Right atrium auricular region (tissue), 2 donors: ENCODE measurements at regions not wholly inside any gene's neighbourhood (a gene's known extent, or its start where the extent isn't known, plus 50 kb on each side); places are given as distances from the start of the nearest gene placed in this dataset.
A peak's percentile ranks its signal among the peaks of the same experiment; 100 is the strongest.

Source experiments
- DNase-seq: peaks from one replicate; pipeline ENCODE4 v3.0.0-alpha.2; 2019; ENCODE audit warnings: low spot score
- H3K27ac ChIP-seq, 2 donors: fragments of 200-600 bp; sonication (generic); 1 replicate in 1 of 2; 2 replicates in 1 of 2; pipeline ENCODE4 v1.5.1; 2016 to 2019
- H3K27me3 ChIP-seq, 2 donors: fragments of 200-600 bp; sonication (generic); one replicate each; pipeline versions ENCODE4 v1.5.1 to v1.6.0; 2017 to 2019
- H3K36me3 ChIP-seq: fragments of 200-600 bp; sonication (generic); one replicate; pipeline ENCODE4 v1.5.1; 2016
- H3K4me1 ChIP-seq, 2 donors: fragments of 200-600 bp; sonication (generic); one replicate each; pipeline versions ENCODE4 v1.5.1 to v1.6.0; 2017 to 2019
- H3K4me3 ChIP-seq, 2 donors: fragments of 200-600 bp; sonication (generic); 1 replicate in 1 of 2; 2 replicates in 1 of 2; pipeline ENCODE4 v1.5.1; 2017 to 2019; ENCODE audit warnings: mild to moderate bottlenecking in 1 of 2, moderate library complexity in 1 of 2
- H3K9me3 ChIP-seq, 2 donors: fragments of 200-600 bp; sonication (generic); one replicate each; pipeline ENCODE4 v1.5.1; 2019
- TF ChIP-seq, protein P1 (sequence below), 2 donors: fragments of 200-600 bp; sonication (generic); IDR thresholded peaks; one replicate each; pipeline ENCODE4 v1.5.1; 2019; ENCODE audit warnings: antibody characterized with exemption in 2 of 2

DNA sequence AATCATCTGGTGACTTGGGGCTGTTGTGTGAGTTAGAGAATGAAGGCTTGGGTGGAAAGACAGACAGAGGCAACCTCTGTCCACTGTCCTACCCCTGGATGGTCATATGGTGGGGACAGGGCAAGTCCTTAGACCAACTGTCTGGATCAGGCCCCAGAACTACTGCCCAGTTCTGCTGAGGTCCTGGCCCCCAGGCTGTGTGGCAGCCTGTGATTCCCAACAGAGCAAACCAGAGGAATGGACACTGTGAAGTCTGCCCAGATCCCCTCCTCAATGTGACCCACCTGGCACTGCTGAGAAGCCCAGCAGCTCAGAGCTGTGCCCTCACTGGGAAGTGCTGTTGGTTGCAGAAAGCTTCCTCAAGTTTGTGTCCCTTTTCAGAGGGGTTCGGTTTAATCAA lies 69.0 kb downstream of the GGTLC2 start:
- no peak for DNase-seq
- no peaks in the 10 kb centered on the region for H3K9me3 ChIP-seq
- no peaks in the 10 kb centered on the region for H3K4me1 ChIP-seq
- no peak overlapping the region for H3K27ac ChIP-seq
- no peaks in the 10 kb centered on the region for H3K27me3 ChIP-seq
- no peaks in the 10 kb centered on the region for H3K36me3 ChIP-seq
- TF ChIP-seq, protein P1, sequence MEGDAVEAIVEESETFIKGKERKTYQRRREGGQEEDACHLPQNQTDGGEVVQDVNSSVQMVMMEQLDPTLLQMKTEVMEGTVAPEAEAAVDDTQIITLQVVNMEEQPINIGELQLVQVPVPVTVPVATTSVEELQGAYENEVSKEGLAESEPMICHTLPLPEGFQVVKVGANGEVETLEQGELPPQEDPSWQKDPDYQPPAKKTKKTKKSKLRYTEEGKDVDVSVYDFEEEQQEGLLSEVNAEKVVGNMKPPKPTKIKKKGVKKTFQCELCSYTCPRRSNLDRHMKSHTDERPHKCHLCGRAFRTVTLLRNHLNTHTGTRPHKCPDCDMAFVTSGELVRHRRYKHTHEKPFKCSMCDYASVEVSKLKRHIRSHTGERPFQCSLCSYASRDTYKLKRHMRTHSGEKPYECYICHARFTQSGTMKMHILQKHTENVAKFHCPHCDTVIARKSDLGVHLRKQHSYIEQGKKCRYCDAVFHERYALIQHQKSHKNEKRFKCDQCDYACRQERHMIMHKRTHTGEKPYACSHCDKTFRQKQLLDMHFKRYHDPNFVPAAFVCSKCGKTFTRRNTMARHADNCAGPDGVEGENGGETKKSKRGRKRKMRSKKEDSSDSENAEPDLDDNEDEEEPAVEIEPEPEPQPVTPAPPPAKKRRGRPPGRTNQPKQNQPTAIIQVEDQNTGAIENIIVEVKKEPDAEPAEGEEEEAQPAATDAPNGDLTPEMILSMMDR (IDR thresholded peaks at IDR 0.05), result no peak
- H3K4me3 ChIP-seq, result no peak overlapping the region

- Histone ChIP-seq H3K27me3 (no peaks in the 10 kb centered on the region), H3K27ac (no peak overlapping the region), H3K4me1 (no peaks in the 10 kb centered on the region), H3K9me3 (no peaks in the 10 kb centered on the region), H3K36me3 (no peaks in the 10 kb centered on the region), H3K4me3 (no peak overlapping the region)
- TF ChIP-seq, protein P1 (IDR thresholded peaks at IDR 0.05), result no peak
- no peak for DNase-seq
Observed at GRCh38 chr22:22714600-22715335, 70.4 kb downstream of the GGTLC2 start.

DNA sequence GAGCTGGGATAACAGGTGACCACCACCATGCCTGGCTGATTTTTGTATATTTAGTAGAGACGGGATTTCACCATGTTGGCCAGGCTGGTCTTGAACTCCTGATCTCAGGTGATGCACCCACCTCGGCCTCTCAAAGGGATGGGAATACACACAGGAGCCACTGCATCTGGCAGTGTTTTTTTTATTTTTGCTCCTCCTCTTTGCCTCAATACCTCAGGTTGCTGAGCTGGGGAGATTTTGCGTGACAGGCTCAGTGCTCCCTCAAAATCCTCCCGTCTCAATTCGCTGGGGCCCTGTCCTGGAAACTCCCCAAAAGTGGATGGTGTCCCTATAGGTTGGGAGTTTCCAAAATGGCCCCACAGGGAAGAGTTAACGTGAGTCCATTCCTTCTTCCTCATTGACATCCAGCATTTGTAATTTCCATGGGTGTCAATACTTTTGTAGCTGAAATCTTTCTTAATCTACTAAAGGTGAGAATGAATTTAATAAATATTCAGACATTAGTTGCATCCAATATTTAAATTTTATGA lies 71.8 kb downstream of the GGTLC2 start:
- Histone ChIP-seq H3K27me3 (no peaks in the 10 kb centered on the region), H3K4me1 (no peaks in the 10 kb centered on the region), H3K36me3 (no peaks in the 10 kb centered on the region), H3K4me3 (no peak overlapping the region), H3K9me3 (no peaks in the 10 kb centered on the region), H3K27ac (no peak overlapping the region)
- DNase-seq, result no peak
- TF ChIP-seq, protein P1 (IDR thresholded peaks at IDR 0.05), result no peak

GRCh38 chr22:22717664-22718063 lies 73.2 kb downstream of the GGTLC2 start:
- H3K4me1 ChIP-seq, result no peaks in the 10 kb centered on the region
- no peak overlapping the region for H3K4me3 ChIP-seq
- H3K36me3 ChIP-seq, result no peaks in the 10 kb centered on the region
- TF ChIP-seq, protein P1 (IDR thresholded peaks at IDR 0.05), result no peak
- no peak overlapping the region for H3K27ac ChIP-seq
- no peaks in the 10 kb centered on the region for H3K9me3 ChIP-seq
- no peak for DNase-seq
- H3K27me3 ChIP-seq, result no peaks in the 10 kb centered on the region

DNA sequence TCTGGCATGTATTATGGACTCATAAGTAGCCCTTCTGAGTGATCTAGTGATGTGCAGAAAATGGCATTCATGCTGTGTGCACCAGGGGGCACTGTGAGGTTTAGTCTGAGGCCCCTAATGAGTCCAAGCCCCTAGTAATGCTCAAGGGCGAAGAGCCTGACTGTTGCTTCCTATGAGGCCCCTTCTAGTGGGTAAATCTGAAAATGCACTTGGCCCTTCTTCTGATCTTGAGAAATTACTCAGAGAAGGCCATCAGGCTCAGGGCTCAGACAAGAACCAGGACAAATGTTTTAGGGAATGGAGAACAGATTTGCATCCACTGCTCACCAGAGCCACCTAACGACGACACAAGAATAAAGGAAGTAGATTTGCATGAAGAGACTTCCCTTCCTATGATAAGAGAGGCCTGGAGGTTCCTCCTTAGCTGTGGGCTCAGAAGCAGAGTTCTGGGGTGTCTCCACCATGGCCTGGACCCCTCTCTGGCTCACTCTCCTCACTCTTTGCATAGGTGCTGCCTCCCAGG lies 75.8 kb downstream of the GGTLC2 start:
- no peak for DNase-seq
- Histone ChIP-seq H3K27ac (no peak overlapping the region), H3K36me3 (no peaks in the 10 kb centered on the region), H3K9me3 (no peaks in the 10 kb centered on the region), H3K4me3 (no peak overlapping the region), H3K4me1 (no peaks in the 10 kb centered on the region), H3K27me3 (no peaks in the 10 kb centered on the region)
- TF ChIP-seq, protein P1 (IDR thresholded peaks at IDR 0.05), result peak in 1 of 2 donors; percentile 43
